ENCODE measurements at regions not wholly inside any gene's neighbourhood (a gene's known extent, or its start where the extent isn't known, plus 50 kb on each side); places are given as distances from the start of the nearest gene placed in this dataset.
A peak's percentile ranks its signal among the peaks of the same experiment; 100 is the strongest.
"Not testable (repeated sequence)": the region's sequence is repeated elsewhere in the genome, so short reads cannot be mapped to it uniquely, and the experiment has no call there.

GRCh38 chrX:66110112-66110511 is 53.9 kb upstream of the HEPH start:
- peak; percentile 27 for DNase-seq (ENCODE audit: unreplicated experiment)
- H3K4me1 Mint-ChIP-seq (ENCODE audit: insufficient read depth, unreplicated experiment), result no peaks in the 10 kb centered on the region
- H3K9me3 Mint-ChIP-seq (ENCODE audit: unreplicated experiment), result no peaks in the 10 kb centered on the region
- BruUV-seq (replicated peaks), result no TSS peak
- H3K27me3 Mint-ChIP-seq (ENCODE audit: insufficient read depth, unreplicated experiment), result no peaks in the 10 kb centered on the region
- no peaks in the 10 kb centered on the region for H3K36me3 Mint-ChIP-seq (ENCODE audit: insufficient read depth, unreplicated experiment)
- CTCF ChIA-PET, result interaction anchor here (0.7 to 1.5 kb wide), 5 partner anchors 87 to 529 kb away, joined by 3 to 6 read pairs (median 3); no protein-coding TSS in a partner anchor
- intact Hi-C loops (cut with micrococcal nuclease), result loop anchor here (2.0 kb wide), 1 partner anchor 619 kb away; no protein-coding TSS in a partner anchor
- POLR2A ChIA-PET, result no interaction called here
- no peak overlapping the region for H3K27ac Mint-ChIP-seq (ENCODE audit: low read depth, unreplicated experiment)
- no peak overlapping the region for H3K4me3 Mint-ChIP-seq (ENCODE audit: unreplicated experiment)
- peak; percentile 40 for TF ChIP-seq CTCF (IDR thresholded peaks at IDR 0.05; ENCODE audit: unreplicated experiment)

DNA sequence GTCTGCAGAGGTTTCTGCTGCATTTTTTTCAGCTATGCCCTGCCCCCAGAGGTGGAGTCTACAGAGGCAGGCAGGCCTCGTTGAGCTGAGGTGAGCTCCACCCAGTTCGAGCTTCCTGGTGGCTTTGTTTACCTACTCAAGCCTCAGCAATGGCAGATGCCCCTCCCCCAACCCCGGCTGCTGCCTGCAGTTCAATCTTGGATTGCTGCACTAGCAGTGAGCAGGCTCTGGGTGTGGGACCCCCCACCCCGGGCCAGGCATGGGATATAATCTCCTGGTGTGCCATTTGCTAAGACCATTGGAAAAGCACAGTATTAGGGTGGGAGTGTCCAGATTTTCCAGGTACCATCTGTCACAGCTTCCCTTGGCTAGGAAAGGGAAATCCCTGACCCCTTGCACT is 56.2 kb upstream of the HEPH start:
- POLR2A ChIA-PET; H3K36me3 Mint-ChIP-seq (ENCODE audit: insufficient read depth, unreplicated experiment); H3K27me3 Mint-ChIP-seq (ENCODE audit: insufficient read depth, unreplicated experiment); H3K4me3 Mint-ChIP-seq (ENCODE audit: unreplicated experiment); H3K4me1 Mint-ChIP-seq (ENCODE audit: insufficient read depth, unreplicated experiment); BruUV-seq (replicated peaks); DNase-seq (ENCODE audit: unreplicated experiment); H3K9me3 Mint-ChIP-seq (ENCODE audit: unreplicated experiment); H3K27ac Mint-ChIP-seq (ENCODE audit: low read depth, unreplicated experiment): not testable (repeated sequence)
- intact Hi-C loops (cut with micrococcal nuclease), result loop anchor here (2.0 kb wide), 1 partner anchor 525 kb away; no protein-coding TSS in a partner anchor
- CTCF ChIA-PET, result interaction anchor here (0.7 to 1.1 kb wide), 2 partner anchors 94 to 624 kb away, joined by 3 to 4 read pairs; no protein-coding TSS in a partner anchor

DNA sequence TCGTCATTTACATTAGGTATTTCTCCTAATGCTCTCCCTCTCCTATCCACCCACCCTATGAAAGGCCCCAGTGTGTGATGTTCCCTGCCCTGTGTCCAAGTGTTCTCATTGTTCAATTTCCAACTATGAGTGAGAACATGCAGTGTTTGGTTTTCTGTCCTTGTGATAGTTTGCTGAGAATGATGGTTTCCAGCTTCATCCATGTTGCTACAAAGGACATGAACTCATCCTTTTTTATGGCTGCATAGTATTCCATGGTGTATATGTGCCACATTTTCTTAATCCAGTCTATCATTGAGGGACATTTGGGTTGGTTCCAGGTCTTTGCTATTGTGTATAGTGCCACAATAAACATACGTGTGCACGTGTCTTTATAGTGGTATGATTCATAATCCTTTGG is 61.6 kb upstream of the HEPH start:
- DNase-seq (ENCODE audit: unreplicated experiment); H3K27ac Mint-ChIP-seq (ENCODE audit: low read depth, unreplicated experiment); H3K4me3 Mint-ChIP-seq (ENCODE audit: unreplicated experiment); H3K36me3 Mint-ChIP-seq (ENCODE audit: insufficient read depth, unreplicated experiment); H3K27me3 Mint-ChIP-seq (ENCODE audit: insufficient read depth, unreplicated experiment); intact Hi-C loops (cut with micrococcal nuclease); H3K4me1 Mint-ChIP-seq (ENCODE audit: insufficient read depth, unreplicated experiment); H3K9me3 Mint-ChIP-seq (ENCODE audit: unreplicated experiment); BruUV-seq (replicated peaks): not testable (repeated sequence)
- CTCF ChIA-PET, result interaction anchor here (0.7 kb wide), 1 partner anchor 1664 kb away, joined by 3 read pairs; no protein-coding TSS in a partner anchor
- POLR2A ChIA-PET, result interaction anchor here (0.9 kb wide), 1 partner anchor 1439 kb away, joined by 3 read pairs; no protein-coding TSS in a partner anchor

GRCh38 chrX:66098162-66098561 is 58.3 kb upstream of the VSIG4 start:
- no peaks in the 10 kb centered on the region for H3K27me3 Mint-ChIP-seq (ENCODE audit: insufficient read depth, unreplicated experiment)
- no peak overlapping the region for H3K27ac Mint-ChIP-seq (ENCODE audit: low read depth, unreplicated experiment)
- intact Hi-C loops (cut with micrococcal nuclease), result no loop called here
- peaks cover 5% of the 10 kb centered on the region for H3K9me3 Mint-ChIP-seq (ENCODE audit: unreplicated experiment)
- H3K4me3 Mint-ChIP-seq (ENCODE audit: unreplicated experiment), result no peak overlapping the region
- ChIA-PET CTCF (no interaction called here), POLR2A (no interaction called here)
- no peak for TF ChIP-seq CTCF (IDR thresholded peaks at IDR 0.05; ENCODE audit: unreplicated experiment)
- H3K4me1 Mint-ChIP-seq (ENCODE audit: insufficient read depth, unreplicated experiment), result no peaks in the 10 kb centered on the region
- DNase-seq (ENCODE audit: unreplicated experiment), result no peak
- BruUV-seq (replicated peaks), result no TSS peak
- H3K36me3 Mint-ChIP-seq (ENCODE audit: insufficient read depth, unreplicated experiment), result no peaks in the 10 kb centered on the region

GRCh38 chrX:66096987-66097386 is 57.1 kb upstream of the VSIG4 start:
- intact Hi-C loops (cut with micrococcal nuclease); H3K36me3 Mint-ChIP-seq (ENCODE audit: insufficient read depth, unreplicated experiment); H3K27me3 Mint-ChIP-seq (ENCODE audit: insufficient read depth, unreplicated experiment); POLR2A ChIA-PET; H3K9me3 Mint-ChIP-seq (ENCODE audit: unreplicated experiment); BruUV-seq (replicated peaks); DNase-seq (ENCODE audit: unreplicated experiment); H3K4me3 Mint-ChIP-seq (ENCODE audit: unreplicated experiment); CTCF ChIA-PET; H3K4me1 Mint-ChIP-seq (ENCODE audit: insufficient read depth, unreplicated experiment); H3K27ac Mint-ChIP-seq (ENCODE audit: low read depth, unreplicated experiment): not testable (repeated sequence)

DNA sequence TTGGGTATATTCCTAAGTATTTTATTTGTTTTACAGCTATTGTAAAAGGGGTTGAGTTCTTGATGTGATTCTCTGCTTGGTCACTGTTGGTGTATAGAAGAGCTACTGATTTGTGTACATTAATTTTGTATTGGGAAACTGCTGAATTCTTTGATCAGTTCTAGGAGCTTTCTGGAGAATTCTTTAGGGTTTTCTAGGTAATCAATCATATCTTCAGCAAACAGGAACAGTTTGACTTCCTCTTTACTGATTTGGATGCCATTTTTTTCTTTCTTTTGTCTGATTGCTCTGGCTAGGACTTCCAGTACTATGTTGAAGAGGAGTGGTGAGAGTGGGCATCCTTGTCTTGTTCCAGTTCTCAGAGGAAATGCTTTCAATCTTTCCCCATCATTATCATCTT is 50.1 kb upstream of the VSIG4 start:
- DNase-seq (ENCODE audit: unreplicated experiment); intact Hi-C loops (cut with micrococcal nuclease); H3K27ac Mint-ChIP-seq (ENCODE audit: low read depth, unreplicated experiment); H3K36me3 Mint-ChIP-seq (ENCODE audit: insufficient read depth, unreplicated experiment); CTCF ChIA-PET; POLR2A ChIA-PET; BruUV-seq (replicated peaks); H3K27me3 Mint-ChIP-seq (ENCODE audit: insufficient read depth, unreplicated experiment); H3K9me3 Mint-ChIP-seq (ENCODE audit: unreplicated experiment); H3K4me3 Mint-ChIP-seq (ENCODE audit: unreplicated experiment); H3K4me1 Mint-ChIP-seq (ENCODE audit: insufficient read depth, unreplicated experiment): not testable (repeated sequence)
